ENCODE measurements at regions not wholly inside any gene's neighbourhood (a gene's known extent, or its start where the extent isn't known, plus 50 kb on each side); places are given as distances from the start of the nearest gene placed in this dataset.

DNA sequence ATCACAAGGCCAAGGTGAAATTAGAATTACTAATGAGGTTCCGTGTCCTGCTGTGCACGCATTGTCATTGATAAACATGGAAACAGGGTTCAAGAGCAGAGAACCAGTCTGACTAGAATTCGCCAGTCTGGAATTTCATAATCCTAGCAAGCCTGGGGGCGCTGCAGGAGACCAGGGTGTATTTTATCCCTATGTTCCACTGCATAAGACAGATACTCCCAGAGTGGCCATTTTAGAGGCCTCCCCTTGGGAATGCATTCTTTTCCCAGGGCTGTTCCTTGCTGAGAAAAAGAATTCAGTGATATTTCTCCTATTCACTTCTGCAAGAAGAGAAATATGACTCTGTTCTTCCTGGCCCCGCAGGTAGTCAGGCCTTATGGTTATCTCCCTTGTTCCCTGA lies 1387.7 kb downstream of the MAT2B start:
- no peaks in the 10 kb centered on the region for H3K27me3 ChIP-seq (ENCODE audit: control insufficient read depth, extremely low read depth, insufficient read depth, low read length)
- no peak overlapping the region for H3K9ac ChIP-seq (ENCODE audit: control insufficient read depth, extremely low read depth, insufficient read depth, low read length)
- H4K20me1 ChIP-seq (ENCODE audit: control insufficient read depth, extremely low read depth, insufficient read depth, low read length), result no peaks in the 10 kb centered on the region
- H2AFZ ChIP-seq (ENCODE audit: control insufficient read depth, low read length), result no peak overlapping the region
- TF ChIP-seq, protein P1, sequence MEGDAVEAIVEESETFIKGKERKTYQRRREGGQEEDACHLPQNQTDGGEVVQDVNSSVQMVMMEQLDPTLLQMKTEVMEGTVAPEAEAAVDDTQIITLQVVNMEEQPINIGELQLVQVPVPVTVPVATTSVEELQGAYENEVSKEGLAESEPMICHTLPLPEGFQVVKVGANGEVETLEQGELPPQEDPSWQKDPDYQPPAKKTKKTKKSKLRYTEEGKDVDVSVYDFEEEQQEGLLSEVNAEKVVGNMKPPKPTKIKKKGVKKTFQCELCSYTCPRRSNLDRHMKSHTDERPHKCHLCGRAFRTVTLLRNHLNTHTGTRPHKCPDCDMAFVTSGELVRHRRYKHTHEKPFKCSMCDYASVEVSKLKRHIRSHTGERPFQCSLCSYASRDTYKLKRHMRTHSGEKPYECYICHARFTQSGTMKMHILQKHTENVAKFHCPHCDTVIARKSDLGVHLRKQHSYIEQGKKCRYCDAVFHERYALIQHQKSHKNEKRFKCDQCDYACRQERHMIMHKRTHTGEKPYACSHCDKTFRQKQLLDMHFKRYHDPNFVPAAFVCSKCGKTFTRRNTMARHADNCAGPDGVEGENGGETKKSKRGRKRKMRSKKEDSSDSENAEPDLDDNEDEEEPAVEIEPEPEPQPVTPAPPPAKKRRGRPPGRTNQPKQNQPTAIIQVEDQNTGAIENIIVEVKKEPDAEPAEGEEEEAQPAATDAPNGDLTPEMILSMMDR (optimal IDR thresholded peaks at IDR 0.05 in 1 of 3, IDR thresholded peaks at IDR 0.05 in 1 of 3, conservative IDR thresholded peaks at IDR 0.05 in 1 of 3; ENCODE audit: extremely low read depth in 1 of 3, insufficient read depth in 2 of 3, low read length in 3 of 3), result no peak
- no peak for TF ChIP-seq EZH2 (IDR thresholded peaks at IDR 0.05; ENCODE audit: low read length)
- no peaks in the 10 kb centered on the region for H3K9me1 ChIP-seq (ENCODE audit: control insufficient read depth, extremely low read depth, insufficient read depth, low read length)
- no peak overlapping the region for H3K4me3 ChIP-seq (ENCODE audit: control insufficient read depth in 2 of 3, extremely low read depth in 1 of 3, insufficient read depth in 2 of 3, low read depth in 1 of 3, low read length in 3 of 3)
- no peaks in the 10 kb centered on the region for H3K36me3 ChIP-seq (ENCODE audit: control insufficient read depth in 2 of 2, extremely low read depth in 1 of 2, insufficient read depth in 2 of 2, low read length in 2 of 2)
- H3K79me2 ChIP-seq (ENCODE audit: control insufficient read depth, insufficient read depth, low read length), result no peaks in the 10 kb centered on the region
- no peak for DNase-seq (ENCODE audit: low read depth, low spot score)
- no peaks in the 10 kb centered on the region for H3K4me1 ChIP-seq (ENCODE audit: control insufficient read depth, extremely low read depth, insufficient read depth, low read length)
- no peak overlapping the region for H3K27ac ChIP-seq (ENCODE audit: control insufficient read depth, insufficient read depth, low read length)
- dilution Hi-C loops (cut with MboI; ENCODE audit: extremely low pct_ligation_motif_present, low sequenced_read_pairs), result no loop called here
- no peaks in the 10 kb centered on the region for H3K9me3 ChIP-seq (ENCODE audit: control insufficient read depth, low read depth, low read length)
- FAIRE-seq, result no peak
- H3K4me2 ChIP-seq (ENCODE audit: control insufficient read depth, extremely low read depth, insufficient read depth, low read depth, low read length), result no peak overlapping the region

DNA sequence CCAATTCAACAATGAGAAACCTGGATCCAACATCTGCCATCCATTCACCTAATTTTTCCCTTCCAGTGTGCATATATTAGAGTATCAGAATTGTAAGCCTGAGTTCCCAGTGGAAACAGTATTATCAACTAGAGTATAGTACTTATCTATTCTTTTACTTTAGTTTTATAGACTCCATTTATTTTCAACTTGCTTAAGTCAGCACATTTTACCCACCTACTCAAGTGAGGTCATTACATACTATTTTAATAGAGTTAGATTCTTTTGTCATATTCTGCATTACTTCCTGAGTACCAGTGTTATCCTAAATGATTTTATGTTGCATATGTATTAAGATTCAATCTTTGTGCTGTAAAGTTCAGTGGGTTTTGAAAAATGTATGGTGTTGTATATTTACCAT lies 1393.3 kb downstream of the MAT2B start:
- Histone ChIP-seq H2AFZ (ENCODE audit: control insufficient read depth, low read length) (no peak overlapping the region), H3K4me3 (ENCODE audit: control insufficient read depth in 2 of 3, extremely low read depth in 1 of 3, insufficient read depth in 2 of 3, low read depth in 1 of 3, low read length in 3 of 3) (no peak overlapping the region), H3K4me2 (ENCODE audit: control insufficient read depth, extremely low read depth, insufficient read depth, low read depth, low read length) (no peak overlapping the region), H3K27ac (ENCODE audit: control insufficient read depth, insufficient read depth, low read length) (no peak overlapping the region), H3K4me1 (ENCODE audit: control insufficient read depth, extremely low read depth, insufficient read depth, low read length) (no peaks in the 10 kb centered on the region), H3K9me3 (ENCODE audit: control insufficient read depth, low read depth, low read length) (no peaks in the 10 kb centered on the region), H3K27me3 (ENCODE audit: control insufficient read depth, extremely low read depth, insufficient read depth, low read length) (no peaks in the 10 kb centered on the region), H3K9ac (ENCODE audit: control insufficient read depth, extremely low read depth, insufficient read depth, low read length) (no peak overlapping the region), H3K9me1 (ENCODE audit: control insufficient read depth, extremely low read depth, insufficient read depth, low read length) (no peaks in the 10 kb centered on the region), H3K79me2 (ENCODE audit: control insufficient read depth, insufficient read depth, low read length) (no peaks in the 10 kb centered on the region), H4K20me1 (ENCODE audit: control insufficient read depth, extremely low read depth, insufficient read depth, low read length) (no peaks in the 10 kb centered on the region), H3K36me3 (ENCODE audit: control insufficient read depth in 2 of 2, extremely low read depth in 1 of 2, insufficient read depth in 2 of 2, low read length in 2 of 2) (no peaks in the 10 kb centered on the region)
- TF ChIP-seq EZH2 (IDR thresholded peaks at IDR 0.05; ENCODE audit: low read length), result no peak
- TF ChIP-seq, protein P1 (optimal IDR thresholded peaks at IDR 0.05 in 1 of 3, IDR thresholded peaks at IDR 0.05 in 1 of 3, conservative IDR thresholded peaks at IDR 0.05 in 1 of 3; ENCODE audit: extremely low read depth in 1 of 3, insufficient read depth in 2 of 3, low read length in 3 of 3), result no peak
- dilution Hi-C loops (cut with MboI; ENCODE audit: extremely low pct_ligation_motif_present, low sequenced_read_pairs), result no loop called here
- FAIRE-seq (no peak), DNase-seq (ENCODE audit: low read depth, low spot score) (no peak)

All from keratinocyte (primary cell).